HL-60 (cell line): ENCODE measurements at regions not wholly inside any gene's neighbourhood (a gene's known extent, or its start where the extent isn't known, plus 50 kb on each side); places are given as distances from the start of the nearest gene placed in this dataset.

Experiments
- DNase-seq, 2 experiments: peaks; one replicate each; pipeline ENCODE4 v3.0.0-alpha.2; 2010 to 2020; ENCODE audit warnings: low read depth in 1 of 2, low spot score in 1 of 2
- H3K27ac ChIP-seq: fragments of 250-450 bp; sonication (Bioruptor Pico); replicated peaks from 2 replicates; pipeline ENCODE4 v1.5.1; 2020; ENCODE audit warnings: mild to moderate bottlenecking, moderate library complexity
- H3K27me3 ChIP-seq: fragments of 250-450 bp; sonication (Bioruptor Pico); 2 replicates; pipeline ENCODE4 v1.5.1; 2021; ENCODE audit warnings: mild to moderate bottlenecking, moderate library complexity; ENCODE audit not compliant: insufficient read depth, poor library complexity, severe bottlenecking
- H3K4me3 ChIP-seq: replicated peaks from 2 replicates; pipeline ENCODE4 v1.5.1; 2011; ENCODE audit warnings: mild to moderate bottlenecking, control low read depth, low read length; ENCODE audit not compliant: insufficient read depth
- GABPA ChIP-seq: IDR thresholded peaks from 2 replicates; pipeline ENCODE4 v1.6.1; 2012; ENCODE audit warnings: low read depth
- POLR2AphosphoS5 ChIP-seq: IDR thresholded peaks from 2 replicates; pipeline ENCODE4 v1.6.1; 2012; ENCODE audit warnings: low read depth
- REST ChIP-seq: IDR thresholded peaks from 2 replicates; pipeline ENCODE4 v1.6.1; 2012; ENCODE audit warnings: low read depth; ENCODE audit not compliant: insufficient replicate concordance
- SPI1 ChIP-seq: IDR thresholded peaks from 2 replicates; pipeline ENCODE4 v1.6.1; 2012; ENCODE audit warnings: low read depth, mild to moderate bottlenecking, borderline replicate concordance
- TF ChIP-seq, protein P1 (sequence below): IDR thresholded peaks from one replicate; pipeline ENCODE4 v1.5.1; 2011; ENCODE audit warnings: low read length, control low read depth, inconsistent platforms; ENCODE audit not compliant: insufficient read depth

DNA sequence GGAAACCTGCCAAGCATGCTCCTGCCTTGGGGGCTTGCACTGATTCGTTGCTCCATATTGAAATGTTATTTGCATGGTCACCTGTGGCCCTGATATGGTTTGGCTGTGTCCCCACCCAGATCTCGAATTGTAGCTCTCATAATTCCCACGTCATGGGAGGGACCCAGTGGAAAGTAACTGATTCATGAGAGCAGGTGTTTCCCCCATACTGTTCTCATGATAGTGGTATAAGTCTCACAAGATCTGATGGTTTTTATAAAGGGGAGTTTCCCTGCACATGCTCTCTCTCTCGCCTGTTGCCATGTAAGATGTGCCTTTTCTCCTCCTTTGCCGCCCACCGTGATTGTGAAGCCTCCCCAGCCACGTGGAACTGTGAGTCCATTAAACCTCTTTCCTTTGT is 402.4 kb downstream of the ETS1 start:
- no peak overlapping the region for H3K27ac ChIP-seq
- no peak for DNase-seq
- H3K4me3 ChIP-seq, result no peak overlapping the region
- TF ChIP-seq SPI1 (no peak), POLR2AphosphoS5 (no peak), GABPA (no peak), REST (no peak)
- TF ChIP-seq, protein P1, sequence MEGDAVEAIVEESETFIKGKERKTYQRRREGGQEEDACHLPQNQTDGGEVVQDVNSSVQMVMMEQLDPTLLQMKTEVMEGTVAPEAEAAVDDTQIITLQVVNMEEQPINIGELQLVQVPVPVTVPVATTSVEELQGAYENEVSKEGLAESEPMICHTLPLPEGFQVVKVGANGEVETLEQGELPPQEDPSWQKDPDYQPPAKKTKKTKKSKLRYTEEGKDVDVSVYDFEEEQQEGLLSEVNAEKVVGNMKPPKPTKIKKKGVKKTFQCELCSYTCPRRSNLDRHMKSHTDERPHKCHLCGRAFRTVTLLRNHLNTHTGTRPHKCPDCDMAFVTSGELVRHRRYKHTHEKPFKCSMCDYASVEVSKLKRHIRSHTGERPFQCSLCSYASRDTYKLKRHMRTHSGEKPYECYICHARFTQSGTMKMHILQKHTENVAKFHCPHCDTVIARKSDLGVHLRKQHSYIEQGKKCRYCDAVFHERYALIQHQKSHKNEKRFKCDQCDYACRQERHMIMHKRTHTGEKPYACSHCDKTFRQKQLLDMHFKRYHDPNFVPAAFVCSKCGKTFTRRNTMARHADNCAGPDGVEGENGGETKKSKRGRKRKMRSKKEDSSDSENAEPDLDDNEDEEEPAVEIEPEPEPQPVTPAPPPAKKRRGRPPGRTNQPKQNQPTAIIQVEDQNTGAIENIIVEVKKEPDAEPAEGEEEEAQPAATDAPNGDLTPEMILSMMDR, result no peak
- peaks cover 3% of the 10 kb centered on the region for H3K27me3 ChIP-seq

DNA sequence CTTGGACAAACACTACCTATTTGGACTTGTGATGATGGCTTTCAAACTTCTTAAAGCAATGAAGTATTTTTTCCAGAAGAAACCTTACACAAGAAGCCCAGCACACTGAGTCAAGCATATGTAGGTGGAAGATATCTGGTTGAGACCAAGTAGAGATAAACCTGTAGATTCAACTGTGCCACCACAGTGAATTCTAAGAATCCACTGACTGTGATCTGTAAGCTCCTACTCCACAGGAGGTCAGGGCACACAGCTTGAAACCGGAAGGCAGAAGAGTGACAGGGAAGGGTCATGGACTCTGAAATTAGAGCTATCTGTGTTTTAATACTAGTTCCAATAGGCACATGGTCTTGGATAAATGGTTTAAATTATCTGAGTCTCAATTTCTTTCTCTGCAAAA is 404.5 kb downstream of the ETS1 start:
- no peak for DNase-seq
- TF ChIP-seq POLR2AphosphoS5 (no peak), SPI1 (no peak), REST (no peak), GABPA (no peak)
- TF ChIP-seq, protein P1, result no peak
- peaks cover 3% of the 10 kb centered on the region for H3K27me3 ChIP-seq
- H3K4me3 ChIP-seq, result no peak overlapping the region
- no peak overlapping the region for H3K27ac ChIP-seq

GRCh38 chr11:128181984-128182383 is 405.4 kb downstream of the ETS1 start:
- no peak overlapping the region for H3K4me3 ChIP-seq
- H3K27ac ChIP-seq, result no peak overlapping the region
- TF ChIP-seq REST, result no peak
- no peak for TF ChIP-seq SPI1
- TF ChIP-seq, protein P1, result no peak
- no peak for TF ChIP-seq POLR2AphosphoS5
- no peak for TF ChIP-seq GABPA
- peaks cover 3% of the 10 kb centered on the region for H3K27me3 ChIP-seq
- DNase-seq, result no peak
